Tibial nerve (tissue), 4 donors: ENCODE measurements at regions not wholly inside any gene's neighbourhood (a gene's known extent, or its start where the extent isn't known, plus 50 kb on each side); places are given as distances from the start of the nearest gene placed in this dataset.

Experiments
- DNase-seq, 2 donors: peaks; one replicate each; pipeline ENCODE4 v3.0.0-alpha.2; 2019; ENCODE audit warnings: low spot score in 2 of 2
- H3K27ac ChIP-seq, 4 donors: fragments of 200-600 bp; sonication (generic) in 3 of 4; one replicate each; pipeline ENCODE4 v1.5.1; 2017 to 2019; ENCODE audit warnings: mild to moderate bottlenecking in 1 of 4
- H3K27me3 ChIP-seq, 2 donors: fragments of 200-600 bp; sonication (generic) in 1 of 2; one replicate each; pipeline versions ENCODE4 v1.5.1 to v1.6.0; 2017 to 2019
- H3K36me3 ChIP-seq, 3 donors: fragments of 200-600 bp; sonication (generic); one replicate each; pipeline ENCODE4 v1.5.1; 2018 to 2019
- H3K4me1 ChIP-seq, 4 donors: fragments of 200-600 bp; sonication (generic) in 3 of 4; one replicate each; pipeline ENCODE4 v1.5.1; 2017 to 2019
- H3K4me3 ChIP-seq, 4 donors: fragments of 200-600 bp; sonication (generic) in 3 of 4; one replicate each; pipeline ENCODE4 v1.5.1; 2017 to 2019; ENCODE audit warnings: mild to moderate bottlenecking in 1 of 4, moderate library complexity in 1 of 4
- H3K9me3 ChIP-seq, 4 donors: fragments of 200-600 bp; sonication (generic) in 3 of 4; one replicate each; pipeline ENCODE4 v1.5.1; 2017 to 2019
- EP300 ChIP-seq, 2 donors: sonication (generic); formaldehyde crosslinking; IDR thresholded peaks; one replicate each; pipeline ENCODE4 v1.6.1; 2017; ENCODE audit warnings: antibody characterized with exemption in 2 of 2, mild to moderate bottlenecking in 1 of 2
- POLR2A ChIP-seq, 2 donors: fragments of 450-650 bp; IDR thresholded peaks; one replicate each; pipeline ENCODE4 v1.6.1; 2017; ENCODE audit warnings: antibody characterized with exemption in 2 of 2, mild to moderate bottlenecking in 2 of 2, moderate library complexity in 2 of 2
- WGBS, 2 donors: methylation state at CpG; one replicate each; pipeline ENCODE4 v1.1.5; 2018; 5-methylcytosine and 5-hydroxymethylcytosine counted together
- TF ChIP-seq, protein P1 (sequence below), 5 experiments: fragments of 200-600 bp in 3 of 5; fragments of 450-650 bp in 2 of 5; sonication (generic) in 3 of 5; IDR thresholded peaks; one replicate each; pipeline ENCODE4 v1.5.1; 2016 to 2019; ENCODE audit warnings: antibody characterized with exemption in 5 of 5, mild to moderate bottlenecking in 3 of 5, moderate library complexity in 2 of 5

GRCh38 chr2:198756166-198756565 is 701.6 kb downstream of the SATB2 start:
- H3K27ac ChIP-seq = no peak overlapping the region
- no peaks in the 10 kb centered on the region for H3K4me1 ChIP-seq
- H3K4me3 ChIP-seq = no peak overlapping the region
- no peaks in the 10 kb centered on the region for H3K36me3 ChIP-seq
- 20 to 21% methylated on average over 3 of the region's 3 CpGs for WGBS, 2 donors
- no peaks in the 10 kb centered on the region for H3K27me3 ChIP-seq
- no peaks in the 10 kb centered on the region for H3K9me3 ChIP-seq
- no peak for TF ChIP-seq POLR2A (IDR thresholded peaks at IDR 0.05)
- TF ChIP-seq EP300 (IDR thresholded peaks at IDR 0.05) = no peak
- TF ChIP-seq, protein P1, sequence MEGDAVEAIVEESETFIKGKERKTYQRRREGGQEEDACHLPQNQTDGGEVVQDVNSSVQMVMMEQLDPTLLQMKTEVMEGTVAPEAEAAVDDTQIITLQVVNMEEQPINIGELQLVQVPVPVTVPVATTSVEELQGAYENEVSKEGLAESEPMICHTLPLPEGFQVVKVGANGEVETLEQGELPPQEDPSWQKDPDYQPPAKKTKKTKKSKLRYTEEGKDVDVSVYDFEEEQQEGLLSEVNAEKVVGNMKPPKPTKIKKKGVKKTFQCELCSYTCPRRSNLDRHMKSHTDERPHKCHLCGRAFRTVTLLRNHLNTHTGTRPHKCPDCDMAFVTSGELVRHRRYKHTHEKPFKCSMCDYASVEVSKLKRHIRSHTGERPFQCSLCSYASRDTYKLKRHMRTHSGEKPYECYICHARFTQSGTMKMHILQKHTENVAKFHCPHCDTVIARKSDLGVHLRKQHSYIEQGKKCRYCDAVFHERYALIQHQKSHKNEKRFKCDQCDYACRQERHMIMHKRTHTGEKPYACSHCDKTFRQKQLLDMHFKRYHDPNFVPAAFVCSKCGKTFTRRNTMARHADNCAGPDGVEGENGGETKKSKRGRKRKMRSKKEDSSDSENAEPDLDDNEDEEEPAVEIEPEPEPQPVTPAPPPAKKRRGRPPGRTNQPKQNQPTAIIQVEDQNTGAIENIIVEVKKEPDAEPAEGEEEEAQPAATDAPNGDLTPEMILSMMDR (IDR thresholded peaks at IDR 0.05) = no peak
- DNase-seq = no peak

- WGBS, 2 donors = 65 to 70% methylated on average over 3 of the region's 3 CpGs
- no peak overlapping the region for H3K27ac ChIP-seq
- H3K4me1 ChIP-seq = no peaks in the 10 kb centered on the region
- H3K9me3 ChIP-seq = no peaks in the 10 kb centered on the region
- H3K36me3 ChIP-seq = no peaks in the 10 kb centered on the region
- DNase-seq = no peak
- H3K27me3 ChIP-seq = no peaks in the 10 kb centered on the region
- TF ChIP-seq, protein P1 (IDR thresholded peaks at IDR 0.05) = no peak
- TF ChIP-seq EP300 (IDR thresholded peaks at IDR 0.05) = no peak
- no peak for TF ChIP-seq POLR2A (IDR thresholded peaks at IDR 0.05)
- no peak overlapping the region for H3K4me3 ChIP-seq
These were observed 704.6 kb downstream of the SATB2 start for GRCh38 chr2:198753101-198753500.

DNA sequence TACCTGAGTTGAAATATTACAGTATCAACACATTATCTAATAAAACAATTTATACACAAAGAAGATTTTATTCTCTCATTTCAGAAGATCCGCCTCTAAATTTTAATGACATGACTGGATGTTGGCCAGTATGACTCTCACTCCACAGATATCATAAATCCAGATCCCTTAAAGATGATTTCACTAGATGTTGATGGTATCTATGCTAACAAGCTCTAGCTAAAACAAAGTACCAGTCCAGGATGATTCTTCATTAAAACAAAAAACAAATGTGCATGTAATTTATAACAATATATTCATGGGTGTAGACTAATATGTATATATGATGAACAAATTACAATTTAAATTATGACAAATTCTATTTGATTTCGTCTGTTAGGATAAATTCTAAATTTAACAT is 708.4 kb downstream of the SATB2 start:
- H3K27me3 ChIP-seq = no peaks in the 10 kb centered on the region
- no peaks in the 10 kb centered on the region for H3K4me1 ChIP-seq
- H3K4me3 ChIP-seq = no peak overlapping the region
- H3K36me3 ChIP-seq = no peaks in the 10 kb centered on the region
- H3K9me3 ChIP-seq = no peaks in the 10 kb centered on the region
- WGBS, 2 donors = 87 to 89% methylated on average over 2 of the region's 2 CpGs
- no peak overlapping the region for H3K27ac ChIP-seq
- DNase-seq = no peak
- TF ChIP-seq, protein P1 (IDR thresholded peaks at IDR 0.05) = no peak
- TF ChIP-seq POLR2A (IDR thresholded peaks at IDR 0.05) = no peak
- no peak for TF ChIP-seq EP300 (IDR thresholded peaks at IDR 0.05)

DNA sequence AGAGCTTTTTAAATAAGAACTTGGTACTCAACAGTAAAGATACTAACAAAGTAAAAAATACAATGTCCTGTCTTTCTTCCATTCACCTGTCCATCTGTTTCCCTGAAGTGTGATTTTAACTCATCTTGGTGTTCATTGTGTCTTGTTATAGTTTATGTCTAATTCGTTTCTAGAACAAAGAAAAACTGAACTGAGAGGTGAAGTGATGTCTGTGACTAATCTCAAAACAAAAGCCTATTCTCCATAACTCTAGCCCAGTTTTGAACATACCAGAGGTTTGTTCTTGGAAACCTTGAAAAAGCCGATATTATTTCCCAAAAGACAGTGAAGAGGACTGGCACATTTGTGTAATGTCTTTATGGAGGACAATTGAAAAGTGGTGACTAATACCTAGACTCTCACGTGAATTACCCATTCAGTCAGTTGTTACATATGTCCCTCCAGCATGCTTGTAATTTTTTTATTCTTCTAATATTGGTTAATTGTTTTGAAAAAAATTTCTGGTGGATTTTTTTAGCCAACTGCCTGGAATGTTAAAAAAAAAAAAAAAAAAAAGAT is 725.8 kb downstream of the SATB2 start:
- Histone ChIP-seq H3K4me3 (no peak overlapping the region), H3K36me3 (no peaks in the 10 kb centered on the region), H3K9me3 (no peaks in the 10 kb centered on the region), H3K4me1 (no peaks in the 10 kb centered on the region), H3K27ac (no peak overlapping the region), H3K27me3 (no peaks in the 10 kb centered on the region)
- WGBS, 2 donors = 47 to 51% methylated on average over 3 of the region's 3 CpGs
- TF ChIP-seq POLR2A (IDR thresholded peaks at IDR 0.05) (no peak), EP300 (IDR thresholded peaks at IDR 0.05) (no peak)
- TF ChIP-seq, protein P1 (IDR thresholded peaks at IDR 0.05) = no peak
- no peak for DNase-seq

DNA sequence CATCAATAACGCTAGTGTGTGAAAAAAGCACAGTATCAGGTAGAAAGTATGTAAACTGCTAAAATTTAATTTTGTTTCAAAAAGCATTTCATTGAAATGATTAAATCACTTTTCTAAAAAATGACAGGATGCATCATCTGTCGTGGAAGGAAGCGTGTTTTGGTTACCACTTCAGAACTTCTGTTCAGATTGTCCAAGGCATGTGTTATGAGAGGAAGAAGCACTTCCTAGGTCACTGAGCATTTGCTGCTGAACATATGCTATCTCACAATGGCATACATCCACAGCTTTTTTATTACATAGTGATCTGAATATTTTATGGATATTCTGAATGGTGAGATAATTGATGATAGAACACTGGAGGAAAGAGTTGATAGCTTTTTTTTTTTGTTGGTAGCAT is 737.5 kb downstream of the SATB2 start:
- Histone ChIP-seq H3K27ac (no peak overlapping the region), H3K4me3 (no peak overlapping the region), H3K9me3 (no peaks in the 10 kb centered on the region), H3K27me3 (no peaks in the 10 kb centered on the region), H3K36me3 (no peaks in the 10 kb centered on the region), H3K4me1 (no peaks in the 10 kb centered on the region)
- TF ChIP-seq EP300 (IDR thresholded peaks at IDR 0.05) (no peak), POLR2A (IDR thresholded peaks at IDR 0.05) (no peak)
- TF ChIP-seq, protein P1 (IDR thresholded peaks at IDR 0.05) = no peak
- DNase-seq = no peak
- 79 to 83% methylated on average over 3 of the region's 3 CpGs for WGBS, 2 donors
